Testis (tissue), 2 donors: ENCODE measurements at regions not wholly inside any gene's neighbourhood (a gene's known extent, or its start where the extent isn't known, plus 50 kb on each side); places are given as distances from the start of the nearest gene placed in this dataset.

Experiments
- CTCF ChIP-seq, 3 experiments: fragments of 450-650 bp in 2 of 3; fragments of 200-600 bp in 1 of 3; sonication (generic) in 1 of 3; IDR thresholded peaks; one replicate each; pipeline ENCODE4 v1.5.1; 2016 to 2019; ENCODE audit warnings: antibody characterized with exemption in 3 of 3, mild to moderate bottlenecking in 2 of 3, moderate library complexity in 1 of 3
- POLR2A ChIP-seq: fragments of 450-650 bp; IDR thresholded peaks from one replicate; pipeline ENCODE4 v1.6.1; 2017; ENCODE audit warnings: antibody characterized with exemption, mild to moderate bottlenecking, moderate library complexity

GRCh38 chr2:126803434-126803775 lies 95.3 kb upstream of the TEX51 start:
- no peak for TF ChIP-seq CTCF (IDR thresholded peaks at IDR 0.05)
- TF ChIP-seq POLR2A = no peak
